NCI-H460 (cell line): ENCODE measurements at regions not wholly inside any gene's neighbourhood (a gene's known extent, or its start where the extent isn't known, plus 50 kb on each side); places are given as distances from the start of the nearest gene placed in this dataset.

Experiments used
- DNase-seq: peaks from one replicate; pipeline ENCODE4 v3.0.0-alpha.2; 2016; ENCODE audit warnings: low read depth; ENCODE audit errors: extremely low read depth

- DNase-seq = no peak
Measured at GRCh38 chr1:4305526-4306301, 348.7 kb upstream of the AJAP1 start.

- DNase-seq = no peak
Measured at GRCh38 chr1:4306559-4307467, 347.6 kb upstream of the AJAP1 start.

- DNase-seq = no peak
Measured at GRCh38 chr1:4307468-4307845, 347.0 kb upstream of the AJAP1 start.

DNA sequence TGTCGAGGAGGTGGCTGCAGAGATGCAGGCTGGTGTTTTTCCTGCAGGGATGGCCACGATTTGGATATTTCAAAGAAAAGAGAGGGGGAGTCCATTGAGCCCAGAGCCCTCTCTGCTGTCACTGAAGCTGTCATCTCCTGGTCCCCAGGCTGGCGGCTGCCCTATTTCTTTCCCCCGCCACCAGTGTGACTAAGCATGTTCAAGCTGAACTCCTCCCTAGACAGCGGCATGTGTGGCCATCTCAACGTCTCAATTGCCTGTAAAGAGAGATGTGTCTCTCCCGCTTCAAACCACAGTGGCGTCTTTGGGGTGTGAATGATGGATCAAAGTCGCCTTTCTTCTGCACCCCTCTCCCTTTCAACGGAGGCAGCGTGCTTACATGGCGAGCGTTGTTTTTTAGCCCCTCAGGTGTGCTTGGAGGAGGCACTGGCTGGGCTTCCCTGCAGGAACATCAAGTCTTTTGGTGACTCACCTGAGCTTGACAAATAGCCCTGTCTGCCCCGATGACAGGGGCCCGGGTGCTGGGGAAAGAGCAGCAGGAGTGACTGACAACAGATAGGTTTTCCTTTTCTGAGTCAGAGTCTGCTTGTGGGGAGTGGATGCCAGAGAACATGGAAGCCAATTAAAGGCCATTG is 346.4 kb upstream of the AJAP1 start:
- DNase-seq = no peak

DNA sequence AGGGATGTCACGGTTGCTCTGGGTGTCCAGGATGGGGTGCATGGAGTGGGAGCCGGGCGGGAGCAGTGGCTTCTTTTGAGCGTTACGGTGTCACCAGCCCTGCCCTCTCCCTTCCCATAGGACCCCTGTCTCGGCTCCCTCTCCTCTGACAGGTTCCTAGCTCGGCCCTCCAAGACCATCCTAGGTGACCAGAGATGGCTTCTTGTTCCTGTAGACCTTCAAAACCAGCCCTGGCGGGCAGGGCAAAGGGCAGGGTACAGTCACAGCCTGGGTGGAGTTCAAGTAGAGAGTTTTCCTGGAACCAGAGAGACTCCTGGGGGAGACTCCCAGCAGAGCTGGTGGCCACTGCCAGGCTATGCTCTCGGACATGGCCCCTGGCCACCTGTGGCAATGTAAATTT is 345.6 kb upstream of the AJAP1 start:
- no peak for DNase-seq

DNA sequence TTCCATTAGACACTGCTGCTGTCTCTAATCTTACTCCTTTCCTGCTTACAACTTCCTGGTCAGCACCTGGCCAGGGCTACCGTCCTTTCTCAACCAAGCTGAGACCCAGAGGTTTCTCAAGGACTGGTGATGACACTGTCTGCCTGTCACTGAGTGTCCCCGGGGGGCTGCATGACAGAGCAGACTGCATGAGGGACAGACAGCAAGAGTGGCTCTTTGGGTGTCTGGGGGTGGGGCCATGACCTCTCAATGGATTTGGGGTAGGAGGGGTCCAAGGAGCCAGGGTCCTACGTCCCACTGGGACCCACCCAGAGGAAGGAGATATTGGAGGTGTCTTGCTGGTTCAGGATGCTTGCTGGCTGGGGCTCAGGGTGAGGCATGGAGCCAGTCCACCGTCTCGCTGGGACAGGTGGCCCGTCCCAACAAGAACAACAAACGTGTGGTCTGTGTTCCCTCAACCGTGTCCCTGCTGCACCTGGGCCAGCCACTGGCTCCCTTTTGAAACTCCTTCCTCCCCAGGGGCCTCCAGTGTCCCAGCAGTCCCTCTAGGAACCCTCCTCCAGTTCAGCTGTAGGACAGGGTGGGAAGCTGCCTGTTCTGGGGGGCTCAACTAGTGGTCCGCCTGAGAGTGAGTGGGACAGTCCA is 344.6 kb upstream of the AJAP1 start:
- DNase-seq = no peak

GRCh38 chr1:4310396-4310923 is 343.9 kb upstream of the AJAP1 start:
- no peak for DNase-seq

- DNase-seq = no peak
Measured at GRCh38 chr1:4312024-4312423, 342.4 kb upstream of the AJAP1 start.

- no peak for DNase-seq
Measured at GRCh38 chr1:4315202-4315601, 339.2 kb upstream of the AJAP1 start.

- no peak for DNase-seq
Measured at GRCh38 chr1:4317207-4317606, 337.2 kb upstream of the AJAP1 start.

DNA sequence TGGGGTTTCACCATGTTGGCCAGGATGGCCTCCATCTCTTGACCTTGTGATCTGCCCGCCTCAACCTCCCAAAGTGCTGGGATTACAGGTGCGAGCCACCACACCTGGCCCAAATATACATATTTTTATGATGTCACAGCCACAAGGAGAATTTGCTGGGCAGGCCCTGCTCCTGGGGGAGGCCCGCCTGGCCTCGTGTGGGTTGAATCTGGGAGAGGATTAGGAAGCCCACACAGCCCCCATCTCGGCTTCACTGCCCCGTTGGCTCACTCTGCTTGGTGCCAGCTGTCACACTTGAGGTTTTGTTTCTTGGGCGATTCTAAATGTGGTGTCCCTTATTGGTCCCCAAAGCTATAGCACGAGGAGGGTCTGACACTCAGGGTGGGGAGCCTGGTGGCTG is 335.7 kb upstream of the AJAP1 start:
- DNase-seq = no peak

GRCh38 chr1:4319496-4319895 is 334.9 kb upstream of the AJAP1 start:
- DNase-seq = no peak

GRCh38 chr1:4322881-4323280 is 331.5 kb upstream of the AJAP1 start:
- DNase-seq = no peak

DNA sequence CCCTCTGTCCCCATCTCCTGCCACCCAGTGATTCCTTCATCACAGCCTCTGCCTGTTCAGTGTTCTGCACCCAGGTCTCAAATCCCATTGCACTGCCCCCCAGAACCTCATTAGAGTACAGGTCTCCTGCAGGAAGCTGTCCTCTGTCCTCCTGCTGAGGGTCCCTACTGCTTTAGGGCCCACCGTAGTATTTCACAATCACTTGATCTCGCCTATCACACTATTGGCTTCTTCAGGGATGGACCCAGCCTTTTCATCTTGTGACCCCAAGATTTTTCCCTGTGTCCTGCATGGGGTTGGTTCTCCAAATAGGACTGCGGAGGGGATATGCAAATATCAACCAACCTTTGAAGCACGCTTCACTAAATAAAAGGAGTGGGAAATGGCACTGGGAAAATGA is 331.1 kb upstream of the AJAP1 start:
- DNase-seq = no peak

- no peak for DNase-seq
Measured at GRCh38 chr1:4324525-4324924, 329.9 kb upstream of the AJAP1 start.

DNA sequence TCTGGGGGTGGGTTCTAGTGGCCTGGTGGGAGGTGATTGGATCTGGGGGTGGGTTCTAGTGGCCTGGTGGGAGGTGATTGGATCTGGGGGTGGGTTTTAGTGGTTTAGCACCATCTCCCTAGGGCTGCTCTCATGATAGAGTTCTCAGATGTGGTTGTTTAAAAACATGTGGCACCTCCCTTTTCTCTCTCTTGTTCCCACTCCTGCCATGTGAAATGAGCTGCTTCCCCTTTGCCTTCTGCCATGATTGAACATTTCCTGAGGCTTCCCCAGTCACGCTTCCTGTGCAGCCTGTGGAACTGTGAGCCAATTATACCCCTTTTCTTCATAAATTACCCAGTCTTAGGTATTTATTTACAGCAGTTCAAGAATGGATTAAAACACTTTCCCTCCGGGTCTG is 327.3 kb upstream of the AJAP1 start:
- DNase-seq = no peak

- DNase-seq = no peak
Measured at GRCh38 chr1:4328402-4329071, 325.9 kb upstream of the AJAP1 start.

DNA sequence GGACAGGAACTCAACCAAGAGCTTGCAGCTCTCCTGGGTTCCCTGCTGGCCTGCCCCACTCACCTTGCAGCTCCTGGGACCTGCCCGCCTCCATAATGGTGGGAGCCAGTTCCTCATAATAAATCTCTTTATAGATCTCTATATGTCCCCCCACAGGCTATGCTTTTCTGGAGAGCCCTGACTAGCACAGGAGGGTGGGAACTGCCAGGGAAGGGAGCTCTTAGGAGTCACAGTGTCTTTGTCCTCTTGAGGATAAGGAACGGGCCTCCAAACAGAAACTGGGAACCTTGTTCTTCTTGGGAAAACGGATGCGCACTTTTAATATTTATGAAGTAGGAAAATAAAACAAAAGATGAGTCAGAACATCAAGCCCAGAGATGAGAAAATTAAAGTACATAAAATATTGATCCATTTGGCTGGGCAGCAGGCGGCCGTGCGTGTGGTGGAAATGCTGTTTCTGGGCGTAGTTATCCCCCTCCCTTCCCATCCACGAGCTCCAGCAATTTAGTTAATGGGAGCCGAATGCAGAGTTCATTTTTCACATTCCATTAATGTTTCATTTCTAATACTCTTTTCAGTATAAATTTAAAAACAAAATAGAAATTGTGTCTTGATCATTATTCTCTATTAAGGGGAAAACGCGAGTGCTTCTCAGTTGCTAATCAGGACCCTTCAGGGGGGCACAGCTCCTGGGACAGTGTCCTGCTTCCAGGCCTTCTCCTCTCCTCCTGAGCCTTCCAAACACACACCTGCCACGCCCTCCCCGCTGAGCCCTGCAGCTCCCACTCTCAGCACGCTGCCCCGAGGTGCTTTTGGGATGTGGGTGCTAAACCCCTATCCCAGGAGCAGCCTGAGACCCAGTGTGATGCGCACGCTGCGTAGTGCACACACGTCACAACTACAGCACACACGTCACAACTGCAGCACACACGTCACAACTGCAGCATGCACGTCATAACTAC is 323.3 kb upstream of the AJAP1 start:
- DNase-seq = no peak

GRCh38 chr1:4331767-4332163 is 322.6 kb upstream of the AJAP1 start:
- DNase-seq = no peak
